ENCODE measurements at regions not wholly inside any gene's neighbourhood (a gene's known extent, or its start where the extent isn't known, plus 50 kb on each side); places are given as distances from the start of the nearest gene placed in this dataset.

GRCh38 chr2:52222128-52222527, 1190.2 kb upstream of the NRXN1 start:
- no peak for DNase-seq

DNA sequence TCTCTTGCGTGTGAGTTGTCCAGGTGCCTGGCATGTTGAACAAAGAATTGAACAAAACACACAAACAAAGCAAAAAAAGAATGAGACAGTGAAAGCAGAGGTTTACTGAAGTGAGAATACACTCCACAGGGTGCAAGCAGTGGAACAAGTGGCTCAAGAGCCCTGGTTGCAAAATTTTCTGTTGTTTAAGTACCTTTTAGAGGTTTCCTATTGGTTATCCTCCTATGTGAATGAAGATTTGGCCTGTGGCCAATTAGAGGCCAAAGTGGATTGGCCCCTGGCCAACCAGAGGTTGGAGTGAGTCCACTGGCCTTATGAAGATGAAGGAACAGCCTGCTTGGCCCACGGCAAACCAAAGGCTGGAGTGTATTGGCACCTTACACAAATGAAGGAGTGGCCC, 1188.5 kb upstream of the NRXN1 start:
- DNase-seq, result no peak

DNA sequence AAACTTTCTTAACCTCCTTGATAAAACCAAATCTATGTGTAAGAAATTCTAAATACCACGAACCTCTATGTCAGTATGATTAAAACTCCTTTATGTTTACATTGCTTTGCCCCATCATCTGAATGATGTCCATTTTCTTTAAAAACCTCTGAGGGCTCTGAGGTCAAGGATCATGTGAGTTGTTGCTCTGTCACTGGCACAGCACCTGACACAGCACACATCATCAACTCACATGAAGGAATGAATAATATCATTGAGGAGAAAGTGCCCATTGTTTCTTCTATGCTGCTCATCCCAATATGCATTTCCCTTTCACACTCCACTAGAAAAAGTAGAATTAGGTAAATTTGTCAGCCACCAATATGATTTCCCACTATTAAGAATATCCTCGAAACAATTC, 1178.7 kb upstream of the NRXN1 start:
- DNase-seq, result no peak

DNA sequence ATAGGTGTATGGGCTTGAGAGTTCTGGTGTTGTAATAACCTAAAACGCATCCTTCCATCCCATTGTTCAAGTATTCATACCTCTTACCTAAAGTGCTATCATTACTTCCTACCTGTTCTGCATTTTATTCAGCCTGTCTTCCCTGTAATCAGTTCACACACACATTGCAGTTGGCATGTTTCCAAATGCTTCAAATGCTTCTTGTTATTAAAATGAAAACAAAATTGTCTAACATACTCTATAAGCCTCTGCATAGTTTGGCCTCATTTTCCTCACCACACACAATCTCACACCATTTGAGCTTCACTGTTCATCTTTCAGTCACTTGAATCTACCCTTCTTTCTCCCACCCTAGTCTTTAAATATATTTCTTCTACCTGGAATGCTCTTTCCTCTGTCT, 1178.2 kb upstream of the NRXN1 start:
- DNase-seq, result no peak

DNA sequence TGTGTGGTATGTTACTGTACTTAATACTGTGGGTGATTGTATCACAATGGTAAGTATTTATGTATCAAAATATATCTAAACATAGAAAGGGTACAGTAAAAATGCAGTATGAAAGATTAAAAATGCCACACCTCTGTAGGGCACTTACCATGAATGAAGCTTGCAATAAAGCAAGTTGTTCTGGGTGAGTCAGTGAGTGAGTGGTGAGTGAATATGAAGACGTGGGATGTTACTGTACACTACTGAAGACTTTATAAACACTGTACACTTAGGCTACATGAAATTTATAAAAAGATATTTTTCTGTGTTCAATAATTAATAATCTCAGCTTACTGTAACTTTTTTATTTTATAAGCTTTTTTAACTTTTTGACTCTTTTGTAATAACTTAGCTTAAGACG, 1162.4 kb upstream of the NRXN1 start:
- no peak for DNase-seq

DNA sequence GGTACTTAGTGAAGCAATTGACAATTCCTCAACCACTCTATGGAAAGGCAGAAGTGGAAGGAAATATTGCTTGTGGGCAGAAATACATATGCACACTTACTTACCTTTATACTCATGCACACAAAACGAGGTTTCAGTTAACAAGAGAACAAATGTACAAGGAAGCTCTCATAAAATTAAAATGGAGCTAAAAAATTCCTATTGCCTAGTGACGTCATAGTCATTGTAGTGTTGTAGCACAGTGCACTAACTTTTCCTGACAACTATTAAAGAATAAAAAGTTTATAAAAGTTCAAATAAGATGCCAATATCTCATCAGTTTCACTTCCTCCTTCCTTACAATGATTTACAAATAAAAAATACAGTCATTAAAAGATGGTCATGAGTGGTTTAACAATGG, 1161.9 kb upstream of the NRXN1 start:
- DNase-seq, result no peak

GRCh38 chr2:52192656-52193055, 1160.7 kb upstream of the NRXN1 start:
- DNase-seq, result no peak

GRCh38 chr2:52181080-52181479, 1149.1 kb upstream of the NRXN1 start:
- DNase-seq, result no peak

DNA sequence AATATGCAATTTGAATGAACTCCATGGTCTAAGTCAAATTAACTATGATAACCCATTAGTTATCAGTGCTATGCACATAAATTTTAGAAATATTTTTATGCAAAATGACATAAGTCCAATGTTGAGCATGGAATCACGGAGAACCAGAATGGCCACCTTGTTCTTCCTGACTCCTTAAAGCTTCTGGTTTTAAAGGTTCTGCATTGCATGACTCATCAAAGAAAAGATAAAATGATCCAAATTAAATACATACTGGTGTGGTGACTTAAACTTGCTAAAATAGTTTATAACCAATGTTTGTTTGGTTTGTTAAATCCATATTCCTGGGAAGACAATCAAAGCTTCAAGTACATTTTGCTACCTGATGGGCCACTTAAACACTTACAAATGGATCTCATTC, 1146.9 kb upstream of the NRXN1 start:
- DNase-seq, result no peak

DNA sequence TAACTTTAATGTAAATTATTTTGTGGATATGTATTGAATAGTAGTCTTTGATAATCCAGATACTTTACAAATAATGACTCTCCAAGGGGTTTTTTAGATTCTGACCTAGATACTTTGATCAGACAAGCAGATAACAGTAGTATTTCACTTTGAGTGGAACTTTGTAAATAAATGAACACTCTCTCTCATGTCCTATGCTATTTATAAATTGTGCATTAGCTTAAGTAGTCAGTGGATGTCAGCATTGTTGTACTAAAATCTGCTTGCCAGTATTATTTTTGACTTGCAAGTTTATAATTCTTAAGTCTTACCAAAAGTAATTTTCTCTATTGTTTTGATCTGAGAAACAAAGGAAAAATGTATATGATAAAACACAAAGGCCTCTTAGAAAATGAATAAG, 1113.1 kb upstream of the NRXN1 start:
- DNase-seq, result no peak

- no peak for DNase-seq
These were observed 1112.7 kb upstream of the NRXN1 start for GRCh38 chr2:52144590-52144989.

DNA sequence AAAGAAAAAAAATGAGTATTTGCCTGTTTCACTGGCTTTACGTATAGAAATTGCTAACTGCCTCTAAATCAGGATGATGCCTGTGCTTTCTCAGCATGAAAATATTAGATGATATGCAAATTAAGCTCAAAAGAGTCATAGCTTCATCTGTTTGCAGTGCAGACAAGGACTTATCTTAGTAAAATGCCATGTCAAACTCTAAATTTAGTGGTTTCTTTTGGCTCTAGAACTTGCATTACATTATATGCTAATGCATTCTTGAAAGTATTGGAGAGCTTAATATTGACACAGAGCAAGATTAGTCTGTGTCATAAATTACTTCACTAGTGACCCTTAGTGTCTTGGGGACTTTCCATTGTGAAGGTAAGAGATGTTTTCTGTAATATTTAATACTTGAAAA, 1109.1 kb upstream of the NRXN1 start:
- no peak for DNase-seq

DNA sequence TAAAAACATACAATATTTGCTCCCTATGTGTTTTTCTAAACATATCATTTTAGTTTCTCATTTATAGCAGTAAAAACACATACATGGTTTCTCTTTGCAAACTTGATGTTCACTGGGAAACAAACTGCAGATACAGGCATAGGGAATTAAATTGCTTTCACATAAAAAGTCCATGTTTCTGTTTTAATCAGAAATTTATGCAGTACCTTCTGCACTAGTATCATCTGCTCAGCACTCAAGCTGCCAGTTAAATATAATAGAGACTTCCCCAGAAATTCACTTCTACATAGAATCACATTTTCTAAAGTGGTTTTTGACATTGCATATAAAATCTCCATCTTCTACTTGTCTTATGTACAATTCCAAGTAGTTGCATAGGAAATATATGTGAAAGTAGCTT, 1107.3 kb upstream of the NRXN1 start:
- no peak for DNase-seq

DNA sequence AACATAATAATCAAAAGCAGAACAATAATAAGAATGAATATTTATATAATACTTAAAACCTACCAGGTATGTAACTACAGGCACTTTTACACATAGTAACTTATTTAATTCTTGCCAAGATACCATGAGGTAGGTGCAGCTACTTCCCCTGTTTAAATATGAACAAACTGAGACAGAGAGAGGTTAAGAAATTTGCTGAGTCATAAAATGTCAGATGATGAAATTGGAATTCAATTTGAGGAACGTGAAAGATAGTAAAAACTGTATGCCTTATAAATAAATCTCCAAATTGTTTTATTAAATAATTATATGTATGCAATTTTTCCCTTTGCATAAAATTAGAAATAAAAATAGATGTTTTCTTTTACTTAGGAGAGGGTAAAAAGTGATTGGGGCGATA, 1103.3 kb upstream of the NRXN1 start:
- no peak for DNase-seq

DNA sequence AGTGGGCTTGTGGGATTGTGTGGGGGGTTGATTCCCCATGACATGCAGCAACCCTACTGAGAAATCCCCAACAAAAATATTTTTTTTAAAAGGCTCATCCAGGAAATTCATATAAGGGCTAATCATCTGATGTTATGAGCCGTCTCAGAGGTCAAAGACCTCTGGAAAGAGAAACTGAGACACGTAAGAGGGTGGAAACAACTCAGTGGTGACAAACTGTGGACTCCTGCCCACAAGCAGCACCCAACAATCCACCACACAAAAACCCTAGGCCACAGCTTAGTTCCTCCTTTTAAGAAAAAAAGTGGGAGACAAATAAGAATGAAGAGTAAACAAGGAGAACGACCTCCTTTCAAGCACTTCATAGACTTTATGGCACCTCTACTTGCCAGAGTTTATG, 1096.1 kb upstream of the NRXN1 start:
- DNase-seq, result no peak

GRCh38 chr2:52127527-52127926, 1095.6 kb upstream of the NRXN1 start:
- no peak for DNase-seq

- no peak for DNase-seq
These were observed 1085.4 kb upstream of the NRXN1 start for GRCh38 chr2:52117299-52117698.

- no peak for DNase-seq
These were observed 1083.8 kb upstream of the NRXN1 start for GRCh38 chr2:52115750-52116149.

- no peak for DNase-seq
These were observed 1081.4 kb upstream of the NRXN1 start for GRCh38 chr2:52113338-52113737.

- no peak for DNase-seq
These were observed 1080.2 kb upstream of the NRXN1 start for GRCh38 chr2:52112141-52112540.

DNA sequence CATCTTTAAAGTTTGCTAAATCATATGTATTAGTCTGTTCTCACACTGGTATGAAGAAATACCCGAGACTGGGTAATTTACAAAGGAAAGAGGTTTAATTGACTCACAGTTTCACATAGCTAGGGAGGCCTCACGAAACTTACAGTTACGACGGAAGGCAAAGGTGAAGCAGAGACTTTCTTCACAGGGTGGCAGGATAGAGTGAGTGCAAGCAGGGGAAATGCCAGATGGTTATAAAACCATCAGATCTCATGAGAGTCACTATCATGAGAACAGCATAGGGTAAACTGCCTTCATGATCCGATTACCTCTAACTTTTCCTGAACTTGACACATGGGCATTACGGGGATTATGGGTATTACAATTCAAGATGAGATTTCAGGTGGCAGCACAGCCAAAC, 1075.2 kb upstream of the NRXN1 start:
- no peak for DNase-seq

DNA sequence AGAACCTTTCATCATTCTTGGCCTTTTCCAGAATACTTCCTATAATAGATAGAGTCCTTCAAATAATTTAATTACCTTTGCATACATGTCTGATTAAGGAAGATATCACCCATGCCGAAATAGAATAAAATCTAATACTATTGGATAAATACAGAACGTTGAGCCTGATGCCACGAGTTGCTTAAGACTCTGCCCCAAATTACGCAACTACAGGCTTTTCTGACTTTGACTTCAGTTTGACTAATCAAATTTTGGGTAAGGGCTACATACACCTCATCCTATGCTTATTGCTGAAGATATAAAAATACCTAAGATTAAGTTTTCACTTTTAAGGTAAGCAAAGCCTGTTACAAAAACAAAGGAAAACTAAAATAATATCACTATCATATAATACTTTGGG, 1065.1 kb upstream of the NRXN1 start:
- DNase-seq, result no peak

DNA sequence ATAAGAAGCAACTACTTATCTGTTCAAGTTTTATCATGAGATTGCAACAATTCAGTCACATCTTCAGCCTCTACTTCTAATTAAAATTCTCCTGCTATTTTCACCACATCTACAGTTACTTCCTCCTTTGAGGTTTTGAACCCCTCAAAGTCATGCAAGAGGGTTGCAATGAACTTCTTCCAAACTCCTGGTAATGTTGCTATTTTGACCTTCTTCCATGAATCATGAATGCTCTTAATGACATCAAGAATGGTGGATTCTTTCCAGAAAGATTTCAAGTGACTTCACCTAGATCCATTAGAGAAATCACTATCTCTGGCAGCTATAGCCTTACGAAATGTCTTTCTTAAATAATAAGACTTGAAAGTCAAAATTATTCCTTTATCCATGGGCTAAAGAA, 1052.8 kb upstream of the NRXN1 start:
- DNase-seq, result no peak

DNA sequence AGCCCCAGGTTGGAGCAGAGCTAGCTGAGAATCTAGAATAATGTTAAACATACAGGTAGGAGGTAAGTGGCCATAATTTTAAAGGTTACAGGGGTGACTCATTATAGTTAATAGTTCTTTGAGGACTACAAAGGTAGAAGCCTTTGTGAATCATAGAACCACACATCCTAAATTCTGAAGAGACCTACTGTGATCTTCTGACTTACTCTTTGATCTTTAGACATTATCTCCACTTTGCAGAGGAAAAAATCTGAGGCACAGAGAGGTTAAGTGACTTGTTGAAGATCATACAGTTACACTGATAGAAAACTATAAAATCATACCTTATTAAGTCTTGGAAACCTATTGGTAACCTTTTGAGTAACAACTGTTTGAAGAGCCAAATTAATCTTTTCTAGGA, 1051.3 kb upstream of the NRXN1 start:
- no peak for DNase-seq

- no peak for DNase-seq
These were observed 1050.7 kb upstream of the NRXN1 start for GRCh38 chr2:52082646-52083045.

- DNase-seq, result no peak
These were observed 1047.7 kb upstream of the NRXN1 start for GRCh38 chr2:52079602-52080001.

Measured in T1000 (cell line).